ENCODE measurements at regions not wholly inside any gene's neighbourhood (a gene's known extent, or its start where the extent isn't known, plus 50 kb on each side); places are given as distances from the start of the nearest gene placed in this dataset.

GRCh38 chr2:20118051-20118450 lies 66.6 kb upstream of the LAPTM4A start:
- no peak overlapping the region for H3K27ac ChIP-seq (replicated peaks)
- DNase-seq (ENCODE audit: low read depth in 1 of 2, low spot score in 1 of 2) = no peak
- H3K4me3 ChIP-seq (replicated peaks; ENCODE audit: insufficient read depth, low read length) = no peak overlapping the region
- TF ChIP-seq REST (IDR thresholded peaks at IDR 0.05; ENCODE audit: insufficient replicate concordance, low read depth) (no peak), GABPA (IDR thresholded peaks at IDR 0.05; ENCODE audit: low read depth) (no peak), SPI1 (IDR thresholded peaks at IDR 0.05; ENCODE audit: borderline replicate concordance, low read depth) (no peak), CTCF (IDR thresholded peaks at IDR 0.05; ENCODE audit: insufficient read depth, low read length) (no peak), POLR2AphosphoS5 (IDR thresholded peaks at IDR 0.05; ENCODE audit: low read depth) (no peak)
- no peaks in the 10 kb centered on the region for H3K27me3 ChIP-seq (ENCODE audit: insufficient read depth, poor library complexity, severe bottlenecking)

GRCh38 chr2:20115902-20116301 lies 64.5 kb upstream of the LAPTM4A start:
- DNase-seq (ENCODE audit: low read depth in 1 of 2, low spot score in 1 of 2) = no peak
- H3K27ac ChIP-seq (replicated peaks) = no peak overlapping the region
- H3K4me3 ChIP-seq (replicated peaks; ENCODE audit: insufficient read depth, low read length) = no peak overlapping the region
- TF ChIP-seq CTCF (IDR thresholded peaks at IDR 0.05; ENCODE audit: insufficient read depth, low read length) (no peak), GABPA (IDR thresholded peaks at IDR 0.05; ENCODE audit: low read depth) (no peak), POLR2AphosphoS5 (IDR thresholded peaks at IDR 0.05; ENCODE audit: low read depth) (no peak), REST (IDR thresholded peaks at IDR 0.05; ENCODE audit: insufficient replicate concordance, low read depth) (no peak), SPI1 (IDR thresholded peaks at IDR 0.05; ENCODE audit: borderline replicate concordance, low read depth) (no peak)
- no peaks in the 10 kb centered on the region for H3K27me3 ChIP-seq (ENCODE audit: insufficient read depth, poor library complexity, severe bottlenecking)

GRCh38 chr2:20115374-20115773 lies 63.9 kb upstream of the LAPTM4A start:
- no peak overlapping the region for H3K4me3 ChIP-seq (replicated peaks; ENCODE audit: insufficient read depth, low read length)
- DNase-seq (ENCODE audit: low read depth in 1 of 2, low spot score in 1 of 2) = no peak
- H3K27me3 ChIP-seq (ENCODE audit: insufficient read depth, poor library complexity, severe bottlenecking) = no peaks in the 10 kb centered on the region
- TF ChIP-seq POLR2AphosphoS5 (IDR thresholded peaks at IDR 0.05; ENCODE audit: low read depth) (no peak), GABPA (IDR thresholded peaks at IDR 0.05; ENCODE audit: low read depth) (no peak), REST (IDR thresholded peaks at IDR 0.05; ENCODE audit: insufficient replicate concordance, low read depth) (no peak), SPI1 (IDR thresholded peaks at IDR 0.05; ENCODE audit: borderline replicate concordance, low read depth) (no peak)
- H3K27ac ChIP-seq (replicated peaks) = no peak overlapping the region
